ENCODE measurements at regions not wholly inside any gene's neighbourhood (a gene's known extent, or its start where the extent isn't known, plus 50 kb on each side); places are given as distances from the start of the nearest gene placed in this dataset.
"Not testable (repeated sequence)": the region's sequence is repeated elsewhere in the genome, so short reads cannot be mapped to it uniquely, and the experiment has no call there.

DNA sequence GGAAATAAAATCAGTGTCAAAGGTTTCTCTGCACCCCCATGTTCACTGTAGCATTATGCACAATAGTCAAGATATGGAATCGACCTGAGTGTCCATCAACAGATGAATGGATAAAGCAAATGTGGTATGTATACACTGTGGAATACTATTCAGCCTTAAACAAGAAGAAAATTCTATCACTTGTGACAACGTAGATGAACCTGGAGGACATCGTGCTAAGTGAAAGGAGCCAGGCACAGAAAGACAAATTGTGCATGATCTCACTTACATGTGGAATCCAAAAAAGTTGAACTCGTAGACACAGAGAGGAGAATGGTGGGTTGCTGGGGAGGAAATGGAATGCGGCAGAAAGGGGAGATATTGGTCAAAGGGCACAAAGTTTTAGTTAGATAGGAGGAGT is 136.3 kb upstream of the ESR1 start:
- no peak for DNase-seq (ENCODE audit: low read depth in 4 of 4, low spot score in 3 of 4)

DNA sequence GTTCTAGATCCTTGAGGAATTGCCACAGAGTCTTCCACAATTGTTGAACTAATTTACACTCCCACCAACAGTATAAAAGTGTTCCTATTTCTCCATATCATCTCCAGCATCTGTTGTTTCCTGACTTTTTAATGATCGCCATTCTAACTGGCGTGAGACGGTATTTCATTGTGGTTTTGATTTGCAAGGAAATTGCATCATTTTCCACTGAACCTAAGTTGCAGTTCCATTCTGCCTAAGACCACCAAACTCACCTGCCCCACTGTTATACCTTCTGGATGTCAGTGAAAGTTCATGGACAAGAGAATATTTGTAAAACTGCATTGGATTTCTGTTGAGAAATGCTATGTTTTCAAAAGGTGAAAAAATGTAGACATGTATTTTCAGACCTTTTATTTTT is 132.9 kb upstream of the ESR1 start:
- DNase-seq (ENCODE audit: low read depth in 4 of 4, low spot score in 3 of 4): no peak

DNA sequence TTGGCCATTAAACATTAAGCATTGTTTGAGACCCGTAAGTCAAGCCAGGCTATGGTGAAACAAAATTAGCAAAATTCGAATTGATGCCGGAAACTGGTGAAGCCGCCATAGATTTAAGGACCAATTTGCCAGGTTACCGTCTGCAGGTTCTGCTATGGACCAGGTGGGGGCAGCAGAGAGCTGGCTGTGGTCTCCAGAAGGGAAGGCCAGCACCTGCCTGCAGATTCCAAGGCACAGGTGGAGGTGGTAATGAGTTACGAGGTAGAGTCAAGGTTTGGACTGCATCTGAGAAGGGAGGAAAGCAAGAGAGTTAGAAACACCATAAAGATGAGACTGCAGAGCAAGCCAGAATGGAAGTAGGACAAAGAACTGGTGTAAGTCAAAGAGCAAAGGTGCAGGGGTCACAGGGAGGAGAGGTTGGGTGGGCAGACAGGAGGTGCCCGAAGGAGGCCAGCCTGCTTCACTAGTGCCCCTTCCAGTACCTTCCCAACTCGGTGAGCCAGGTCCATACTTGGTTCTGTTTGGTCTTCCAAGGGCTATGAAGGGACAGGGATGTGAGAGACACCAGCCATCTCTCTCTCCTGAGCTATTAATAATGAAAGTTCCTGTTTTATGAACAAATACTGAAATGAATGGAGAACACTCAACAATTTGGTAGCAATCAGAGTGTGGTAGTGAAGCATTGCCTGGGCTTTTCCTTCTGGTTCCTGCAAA is 131.6 kb upstream of the ESR1 start:
- DNase-seq (ENCODE audit: low read depth in 4 of 4, low spot score in 3 of 4): peak in 1 of 4 donors; percentile 38

DNA sequence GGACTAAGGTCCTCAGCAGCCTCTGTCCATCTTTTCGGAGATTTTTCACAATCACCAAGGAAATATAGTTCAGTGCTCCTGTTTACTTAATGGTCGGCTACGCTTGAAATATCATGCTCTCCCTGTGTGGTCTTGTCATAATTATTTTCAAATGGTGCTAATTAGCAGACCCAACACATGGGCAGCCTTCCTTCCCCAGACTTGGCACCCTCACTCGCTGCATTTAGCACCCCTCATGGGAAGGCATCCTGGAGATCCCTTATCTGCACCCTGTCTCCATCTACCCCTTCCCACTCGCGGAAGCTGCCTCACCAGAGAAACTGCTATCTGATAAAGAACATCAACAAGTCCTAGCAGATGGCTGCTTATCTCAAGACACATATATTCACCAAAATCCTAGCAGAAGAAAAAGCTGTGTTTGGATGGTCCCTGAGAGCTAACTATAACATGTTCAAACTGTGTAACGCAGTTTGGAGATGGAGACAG is 131.0 kb upstream of the ESR1 start:
- DNase-seq (ENCODE audit: low read depth in 4 of 4, low spot score in 3 of 4): no peak

DNA sequence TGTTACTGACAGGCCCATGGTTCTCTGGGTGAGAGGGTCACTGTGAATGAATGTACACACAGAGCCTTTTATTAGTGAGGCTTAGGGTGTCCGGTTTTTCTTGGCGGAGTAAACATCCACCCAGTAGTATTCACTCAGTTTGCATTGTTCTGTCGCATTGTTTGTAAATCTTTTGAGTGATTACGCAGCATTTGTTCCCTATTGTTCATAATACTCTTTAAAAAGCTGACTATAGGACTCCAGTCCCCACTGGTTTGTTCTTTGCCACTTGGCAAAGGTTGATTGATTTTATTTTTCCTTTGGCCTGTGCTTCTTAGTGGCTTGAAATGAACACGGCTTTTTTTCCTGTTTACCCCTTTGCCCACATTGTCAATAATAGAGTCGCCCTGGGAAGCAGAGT is 130.1 kb upstream of the ESR1 start:
- DNase-seq (ENCODE audit: low read depth in 4 of 4, low spot score in 3 of 4): no peak

DNA sequence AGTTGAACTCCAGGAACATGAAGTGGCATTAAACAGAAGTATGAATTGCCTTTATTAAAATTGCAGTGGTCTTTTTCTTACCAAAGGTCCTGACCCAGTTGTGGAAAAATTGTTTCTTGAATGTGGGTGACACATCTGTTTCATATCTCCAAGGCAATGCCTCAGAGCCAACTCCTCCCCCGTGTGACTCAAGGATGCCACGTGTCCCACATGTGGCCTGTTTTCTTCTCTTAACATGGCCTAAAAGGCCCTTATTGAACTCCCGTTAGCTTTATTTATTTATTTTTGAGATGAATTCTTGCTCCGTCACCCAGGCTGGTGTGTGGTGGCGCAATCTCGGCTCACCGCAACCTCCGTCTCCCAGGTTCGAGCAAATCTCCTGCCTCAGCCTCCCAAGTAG is 128.4 kb upstream of the ESR1 start:
- no peak for DNase-seq (ENCODE audit: low read depth in 4 of 4, low spot score in 3 of 4)

DNA sequence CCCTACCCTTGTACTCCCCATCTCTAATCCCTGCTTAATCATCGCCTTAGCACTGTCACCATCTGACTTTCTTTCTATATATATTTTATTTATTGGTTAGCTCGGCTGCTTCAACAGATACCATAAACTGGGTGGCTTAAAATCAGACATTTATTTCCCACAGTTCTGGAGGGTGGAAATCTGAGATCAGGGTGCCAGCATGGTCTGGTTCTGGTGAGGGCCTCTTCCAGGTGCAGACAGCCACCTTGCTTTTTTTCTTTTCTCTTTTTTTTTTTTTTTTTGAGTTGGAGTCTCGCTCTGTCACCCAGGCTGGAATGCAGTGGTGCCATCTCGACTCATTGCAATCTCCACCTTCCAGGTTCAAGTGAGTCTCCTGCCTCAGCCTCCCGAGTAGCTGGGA is 127.5 kb upstream of the ESR1 start:
- DNase-seq (ENCODE audit: low read depth in 4 of 4, low spot score in 3 of 4): no peak

DNA sequence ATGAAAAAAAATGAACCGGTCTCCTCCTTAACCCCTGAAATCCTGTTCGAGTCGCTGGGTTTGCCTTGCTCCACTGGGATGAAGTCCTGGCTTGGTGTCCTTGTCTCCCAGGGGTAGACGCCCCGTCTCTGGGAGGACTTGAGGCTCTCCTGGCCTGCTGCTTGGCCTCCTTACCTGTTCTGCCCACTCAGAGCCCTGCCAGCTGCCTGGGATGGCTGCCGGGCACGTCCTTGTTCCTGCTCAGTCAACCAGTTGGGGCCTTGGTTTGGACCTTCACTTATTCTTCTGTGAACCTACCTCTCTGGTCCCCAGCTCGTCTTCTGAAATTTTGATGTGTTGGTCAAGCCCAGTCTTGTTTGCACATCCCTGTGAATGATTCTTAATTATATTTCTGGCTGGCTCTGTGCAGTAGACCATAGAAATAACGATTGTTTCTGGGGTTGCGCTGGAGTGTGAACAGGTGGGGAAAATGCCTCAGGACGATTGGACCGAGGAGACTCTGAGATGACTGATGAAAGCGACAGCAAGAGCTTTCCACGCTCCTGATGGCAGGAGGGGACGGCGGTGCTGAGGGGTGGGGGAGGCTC is 126.5 kb upstream of the ESR1 start:
- no peak for DNase-seq (ENCODE audit: low read depth in 4 of 4, low spot score in 3 of 4)

DNA sequence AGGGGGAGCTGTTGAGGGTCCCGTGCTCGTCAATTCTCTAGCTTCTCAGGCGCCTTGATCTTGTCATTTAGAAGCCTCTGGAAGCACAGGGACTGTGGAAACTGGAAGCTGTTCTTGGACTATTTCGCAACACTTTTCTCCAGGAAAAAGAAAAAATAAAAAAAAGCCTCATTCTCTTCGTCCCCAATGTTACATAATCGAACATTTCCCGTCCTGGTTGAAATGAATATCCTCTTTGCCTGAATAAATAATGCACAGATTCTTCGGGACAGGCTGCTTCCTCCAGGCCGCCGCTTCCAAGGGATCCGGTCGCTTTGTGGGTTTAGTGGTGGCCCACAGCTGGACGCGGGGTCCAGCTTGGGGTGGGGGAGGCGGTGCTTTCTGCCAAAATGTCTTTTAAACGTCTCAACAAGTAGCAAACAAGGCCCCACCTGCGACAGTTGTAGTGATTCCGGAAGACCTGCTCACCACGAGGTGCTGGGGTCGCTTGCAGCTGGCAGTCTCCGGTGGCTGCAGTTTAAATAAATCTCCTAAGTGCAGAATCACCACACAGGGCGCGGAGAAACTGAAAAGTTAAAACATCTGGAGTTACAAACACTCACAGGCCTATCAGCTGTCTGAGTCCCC is 125.9 kb upstream of the ESR1 start:
- no peak for DNase-seq (ENCODE audit: low read depth in 4 of 4, low spot score in 3 of 4)

DNA sequence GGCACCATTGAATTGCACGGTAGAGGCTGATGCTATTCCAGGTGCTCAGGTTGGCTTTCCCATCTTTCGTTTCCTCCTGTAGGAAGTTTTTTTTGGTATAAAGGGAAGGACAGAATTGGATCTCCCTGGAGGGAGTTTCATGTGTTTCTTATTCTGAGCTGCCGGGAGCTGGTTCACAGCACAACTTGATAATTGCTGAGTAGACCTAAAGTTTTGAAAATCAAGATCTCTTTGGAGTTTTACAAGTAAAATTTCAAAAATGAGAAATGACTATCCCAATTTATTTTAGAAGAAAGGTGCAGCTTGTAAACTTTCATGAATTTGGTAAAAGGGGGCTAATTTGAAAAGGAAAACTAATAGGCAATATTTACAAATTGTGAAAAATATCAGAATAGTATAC is 125.2 kb upstream of the ESR1 start:
- no peak for DNase-seq (ENCODE audit: low read depth in 4 of 4, low spot score in 3 of 4)

DNA sequence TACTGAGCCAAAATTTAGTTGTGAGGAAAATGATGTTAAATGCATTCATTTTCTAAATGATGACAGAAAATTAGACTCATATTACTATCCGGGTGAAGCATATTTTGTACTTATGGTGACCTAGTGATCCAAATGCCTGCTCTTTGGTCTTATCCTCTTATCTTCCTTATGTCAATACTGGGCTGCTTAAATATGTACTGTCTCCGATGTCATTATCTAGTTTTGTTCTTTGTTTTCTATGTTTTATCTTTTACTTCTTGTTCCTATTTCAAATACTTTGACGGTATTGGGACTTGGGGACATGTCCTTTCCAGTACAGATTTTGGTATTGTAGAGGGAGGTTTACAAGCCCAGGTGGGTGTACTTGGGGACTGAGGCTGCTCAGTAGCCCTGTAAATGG is 124.6 kb upstream of the ESR1 start:
- no peak for DNase-seq (ENCODE audit: low read depth in 4 of 4, low spot score in 3 of 4)

DNA sequence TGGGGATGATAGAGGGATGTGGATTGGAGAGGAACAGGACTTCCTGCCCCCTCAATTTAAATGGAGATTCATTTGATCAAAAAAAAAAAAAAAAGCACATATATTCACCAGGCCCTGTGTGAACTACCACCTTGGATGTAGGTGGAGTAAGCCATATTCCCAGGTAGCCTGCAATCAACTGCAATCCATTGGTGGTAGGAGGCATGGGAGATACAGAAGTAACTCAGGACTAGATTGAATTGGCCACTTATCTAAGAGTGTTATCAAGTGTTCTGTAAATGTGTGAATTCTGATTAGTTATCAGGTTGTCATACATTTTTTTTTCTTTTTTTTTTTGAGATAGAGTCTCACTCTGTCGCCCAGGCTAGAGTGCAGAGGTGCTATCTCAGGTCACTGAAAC is 124.1 kb upstream of the ESR1 start:
- DNase-seq (ENCODE audit: low read depth in 4 of 4, low spot score in 3 of 4): no peak

DNA sequence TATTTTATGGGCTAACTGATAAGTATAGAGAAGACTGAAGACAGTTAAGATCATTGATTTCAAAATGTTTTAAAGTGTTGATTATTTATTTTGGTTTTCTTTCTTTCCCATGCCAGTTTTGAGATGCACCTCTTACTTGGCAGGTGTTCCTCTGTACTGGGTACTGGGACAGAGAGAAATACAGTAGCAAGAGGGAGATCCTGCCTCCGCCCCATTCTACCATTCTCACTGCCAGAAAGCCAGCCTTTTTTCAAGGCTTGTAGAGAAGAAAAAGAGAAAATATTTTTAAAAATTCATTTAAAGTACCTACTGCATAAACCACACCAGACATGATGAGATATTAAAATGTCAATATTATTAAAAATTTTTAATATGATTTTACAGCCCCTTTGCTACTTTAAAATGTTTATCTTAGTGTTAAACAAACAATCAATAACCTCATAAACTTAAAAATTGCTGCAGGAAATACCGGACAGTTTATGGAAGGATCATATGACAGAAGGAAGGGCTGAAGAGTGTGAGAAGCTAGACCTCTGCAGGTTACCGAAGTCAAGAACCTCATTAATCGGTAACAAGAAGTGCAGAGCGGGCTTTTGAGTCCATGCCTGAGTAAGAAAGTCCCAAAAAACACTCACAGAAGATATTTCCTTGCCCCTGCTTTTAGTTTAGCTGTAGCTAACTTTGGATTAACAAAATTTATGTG is 117.8 kb upstream of the ESR1 start:
- DNase-seq (ENCODE audit: low read depth in 4 of 4, low spot score in 3 of 4): no peak

DNA sequence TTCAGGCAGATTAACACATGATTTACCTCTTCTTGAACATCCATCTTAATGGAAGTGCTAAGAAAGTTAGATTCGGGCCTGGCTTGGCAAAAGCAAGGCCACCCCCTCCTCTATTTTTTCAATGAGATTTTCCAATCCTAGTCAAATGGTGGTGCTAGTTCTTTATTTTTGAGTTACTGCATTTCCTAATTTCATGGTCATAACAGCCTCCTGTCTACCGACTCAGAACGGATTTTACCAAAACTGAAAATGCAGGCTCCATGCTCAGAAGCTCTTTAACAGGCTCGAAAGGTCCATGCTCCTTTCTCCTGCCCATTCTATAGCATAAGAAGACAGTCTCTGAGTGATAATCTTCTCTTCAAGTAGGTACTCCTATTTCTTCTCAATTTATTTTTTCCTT is 117.2 kb upstream of the ESR1 start:
- no peak for DNase-seq (ENCODE audit: low read depth in 4 of 4, low spot score in 3 of 4)

DNA sequence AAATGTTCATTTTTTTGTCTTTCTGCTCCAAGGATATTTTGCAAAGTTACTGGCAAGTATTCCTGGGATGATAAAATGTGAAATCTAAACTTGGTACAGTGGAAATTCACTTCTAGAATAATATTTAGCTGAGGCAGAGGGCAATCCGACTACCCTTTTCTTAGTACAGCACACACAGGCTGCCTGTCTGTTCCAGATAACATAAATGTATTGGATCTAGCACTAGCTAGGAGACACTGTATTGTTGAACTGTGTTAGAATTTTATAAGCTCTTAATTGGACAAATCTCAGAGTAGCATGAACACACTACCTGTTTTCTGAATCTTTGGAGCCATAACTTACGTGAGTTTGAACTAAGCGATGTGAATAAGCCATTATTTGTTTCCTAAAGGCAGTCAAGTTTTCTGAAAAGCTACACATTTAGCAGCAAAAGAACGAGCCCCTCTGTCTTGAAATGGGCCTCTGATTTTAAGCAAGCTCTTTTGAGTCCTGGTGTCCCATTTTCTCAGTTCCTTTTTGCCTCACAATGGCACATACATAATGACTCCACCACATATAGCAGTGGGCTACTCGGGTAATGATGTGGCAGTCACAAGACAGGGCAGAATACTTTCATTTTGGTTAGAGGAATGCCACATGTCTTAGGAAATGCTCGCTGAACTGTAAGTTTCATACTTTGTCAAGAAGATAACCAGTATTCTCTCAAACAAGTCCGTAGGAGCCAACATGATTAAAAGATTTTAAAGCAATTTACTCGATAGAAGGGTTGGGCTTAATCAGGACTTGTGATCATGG is 116.5 kb upstream of the ESR1 start:
- no peak for DNase-seq (ENCODE audit: low read depth in 4 of 4, low spot score in 3 of 4)

DNA sequence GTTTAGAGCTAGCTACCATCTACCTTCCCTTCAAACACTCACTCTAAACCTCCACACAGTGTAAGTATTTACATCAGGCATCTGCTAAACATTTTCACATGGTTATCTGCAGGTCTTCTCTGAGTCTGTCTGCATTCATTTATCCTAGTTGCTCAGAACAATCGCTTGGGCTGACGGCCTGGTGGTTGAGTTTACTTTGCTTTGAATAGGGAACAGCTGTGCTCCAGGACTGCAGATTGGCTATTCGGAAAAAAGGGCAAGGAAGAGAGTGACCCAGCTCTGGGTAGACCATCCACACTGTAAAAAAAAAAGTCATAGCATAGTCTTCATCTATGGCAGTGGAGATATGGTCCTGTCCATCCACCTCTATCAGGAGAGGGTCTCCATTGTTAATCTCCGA is 115.3 kb upstream of the ESR1 start:
- DNase-seq (ENCODE audit: low read depth in 4 of 4, low spot score in 3 of 4): no peak

DNA sequence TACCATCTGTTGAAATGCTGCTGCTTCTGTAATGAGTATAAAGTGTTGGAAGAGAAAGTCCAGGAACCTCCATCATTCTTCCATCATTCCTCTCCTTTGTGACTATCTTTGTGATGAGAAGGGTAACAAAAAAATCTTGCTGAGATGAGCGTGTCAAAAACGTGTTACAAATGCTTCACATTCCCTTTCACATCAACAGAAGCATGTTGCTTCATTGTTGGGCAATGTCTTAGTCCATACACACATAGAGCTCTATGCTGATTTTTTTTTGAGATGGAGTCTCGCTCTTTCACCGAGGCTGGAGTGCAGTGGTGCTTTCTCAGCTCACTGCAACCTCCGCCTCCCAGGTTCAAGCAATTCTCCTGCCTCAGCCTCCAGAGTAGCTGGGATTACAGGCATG is 114.1 kb upstream of the ESR1 start:
- DNase-seq (ENCODE audit: low read depth in 4 of 4, low spot score in 3 of 4): no peak

DNA sequence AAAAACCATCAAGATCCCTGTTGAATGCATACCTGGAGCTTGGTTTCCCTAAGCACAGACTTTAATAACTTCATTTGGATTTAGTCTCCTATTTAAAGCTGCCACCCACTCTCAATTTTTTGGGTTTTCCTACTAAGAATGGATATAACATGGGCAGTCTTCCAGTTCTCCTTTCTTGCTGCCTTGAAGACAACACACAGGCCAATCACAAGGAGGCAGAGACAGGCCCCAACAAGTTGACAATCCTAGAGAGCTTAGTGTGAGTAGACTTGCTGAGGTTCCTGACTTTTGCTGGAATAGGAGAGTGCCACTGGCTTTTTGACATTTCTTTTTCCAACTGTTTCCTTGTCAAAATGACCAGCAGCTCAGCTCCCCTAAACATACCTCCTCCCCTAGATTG is 112.3 kb upstream of the ESR1 start:
- DNase-seq (ENCODE audit: low read depth in 4 of 4, low spot score in 3 of 4): no peak

DNA sequence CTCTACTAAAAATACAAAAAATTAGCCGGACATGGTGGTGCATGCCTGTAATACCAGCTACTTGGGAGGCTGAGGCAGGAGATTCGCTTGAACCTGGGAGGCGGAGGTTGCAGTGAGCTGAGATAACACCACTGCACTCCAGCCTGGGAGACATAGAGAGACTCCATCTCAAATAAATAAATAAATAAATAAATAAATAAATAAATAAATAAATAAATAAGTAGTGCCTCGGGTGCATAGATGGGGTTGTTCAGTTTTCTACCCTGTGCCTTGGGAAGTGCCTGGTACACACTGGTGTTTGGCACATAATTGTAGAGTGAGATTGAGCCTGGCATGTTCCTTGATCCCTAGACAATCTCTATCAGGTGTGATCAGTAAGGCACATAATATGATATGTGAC is 111.2 kb upstream of the ESR1 start:
- DNase-seq (ENCODE audit: low read depth in 4 of 4, low spot score in 3 of 4): not testable (repeated sequence)

DNA sequence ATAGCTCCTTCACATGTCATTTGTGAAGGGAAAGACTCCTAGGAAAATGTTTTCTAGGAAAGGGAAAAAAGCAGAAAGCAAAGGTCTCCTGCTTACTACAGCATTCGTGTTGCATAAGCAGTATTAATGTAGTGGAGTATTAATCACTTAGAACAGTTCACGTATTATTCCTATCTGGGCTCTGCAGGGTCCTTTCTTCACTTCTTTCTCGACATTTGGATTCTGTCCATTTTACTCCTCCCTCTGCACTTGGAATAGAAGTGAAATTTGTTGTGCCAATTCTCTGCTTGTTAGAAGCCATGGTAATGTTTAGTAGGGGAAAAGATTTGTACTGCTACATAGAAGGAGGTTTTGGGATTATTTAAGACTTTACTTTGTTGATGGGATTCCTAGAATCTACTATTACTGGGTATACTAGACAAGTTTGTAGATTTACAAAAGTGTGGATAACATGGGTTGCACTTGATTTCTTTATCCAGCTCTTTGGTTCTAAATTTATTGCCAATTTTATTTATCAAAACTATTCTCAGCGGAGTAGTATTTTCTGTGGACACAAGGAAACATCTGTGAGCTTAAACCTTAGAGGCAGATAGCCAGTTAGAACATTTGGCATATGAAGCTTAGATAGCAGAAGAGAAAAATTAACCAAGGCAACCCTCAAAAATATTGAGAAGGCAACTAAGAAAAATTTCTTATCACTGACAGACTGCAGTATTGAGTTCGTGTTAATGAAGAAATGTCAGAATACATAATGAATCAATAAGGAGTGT is 108.4 kb upstream of the ESR1 start:
- DNase-seq (ENCODE audit: low read depth in 4 of 4, low spot score in 3 of 4): no peak
